LNCAP (cell line): ENCODE measurements at regions not wholly inside any gene's neighbourhood (a gene's known extent, or its start where the extent isn't known, plus 50 kb on each side); places are given as distances from the start of the nearest gene placed in this dataset.

Experiments
- CTCF ChIP-seq: fragments of 450-650 bp; IDR thresholded peaks from 2 replicates; pipeline ENCODE4 v1.5.1; 2017; ENCODE audit warnings: mild to moderate bottlenecking

DNA sequence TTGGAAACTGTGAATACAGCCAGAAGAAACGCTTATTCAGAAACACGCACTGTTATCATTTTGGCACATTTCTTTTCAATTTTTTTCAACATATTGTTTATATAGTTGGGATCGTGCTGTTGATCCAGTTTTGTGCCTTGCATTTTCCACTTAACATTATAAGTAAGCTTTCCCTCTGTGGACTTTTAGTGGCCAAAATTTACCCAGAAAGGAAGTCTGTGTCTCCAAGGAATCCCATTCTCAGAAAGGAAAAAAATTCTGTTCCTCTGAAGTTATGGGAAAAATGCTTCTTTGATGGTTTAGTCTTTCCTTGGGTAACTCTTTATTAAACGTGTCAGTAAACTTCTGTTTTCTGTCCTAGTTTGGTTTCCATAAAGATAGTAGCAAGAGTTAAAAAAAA lies 280.0 kb downstream of the REEP3 start:
- TF ChIP-seq CTCF = no peak

GRCh38 chr10:63806330-63806729 lies 285.1 kb downstream of the REEP3 start:
- no peak for TF ChIP-seq CTCF

DNA sequence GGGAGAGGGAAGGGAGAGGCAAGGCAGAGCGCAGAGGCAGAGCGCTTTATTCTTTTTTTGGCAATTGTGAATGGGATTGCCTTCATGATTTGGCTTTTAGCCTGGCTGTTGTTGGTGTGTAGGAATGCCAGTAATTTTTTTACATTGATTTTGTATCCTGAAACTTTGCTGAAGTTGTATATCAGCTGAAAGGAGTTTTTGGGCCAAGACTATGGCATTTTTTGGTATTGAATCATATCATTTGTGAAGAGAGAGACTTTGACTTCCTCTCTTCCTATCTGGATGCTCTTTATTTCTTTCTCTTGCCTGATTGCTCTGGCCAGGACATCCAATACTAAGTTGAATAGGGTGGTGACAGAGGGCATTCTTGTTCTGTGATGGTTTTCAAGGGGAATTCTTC lies 291.3 kb downstream of the REEP3 start:
- TF ChIP-seq CTCF = no peak

DNA sequence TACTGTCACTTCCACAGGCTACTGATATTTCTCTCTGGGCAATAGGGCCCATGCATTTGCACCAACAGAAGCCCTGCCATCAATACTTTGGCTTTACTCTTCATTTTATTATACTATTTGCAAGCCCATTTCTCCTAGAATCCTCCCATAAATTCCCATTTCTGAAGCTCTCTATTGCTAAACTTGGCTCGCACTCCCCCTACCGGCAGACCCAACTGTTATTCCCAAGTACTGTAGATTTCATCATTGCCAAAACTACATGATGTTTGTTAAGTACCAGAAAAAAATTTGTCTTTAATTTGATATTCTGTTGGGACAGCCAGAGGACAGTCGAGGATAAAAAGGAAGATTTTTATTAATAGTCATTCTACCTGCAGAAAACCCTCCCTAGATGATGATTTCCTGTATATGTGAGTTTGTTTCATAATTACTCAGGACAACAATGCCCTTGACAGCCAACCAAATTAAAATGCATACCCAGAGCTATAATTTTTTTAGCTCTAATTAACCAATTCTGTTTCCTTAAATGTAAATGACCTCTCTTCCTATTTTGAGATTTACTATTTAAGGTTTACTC lies 298.6 kb downstream of the REEP3 start:
- TF ChIP-seq CTCF = peak; percentile 87

DNA sequence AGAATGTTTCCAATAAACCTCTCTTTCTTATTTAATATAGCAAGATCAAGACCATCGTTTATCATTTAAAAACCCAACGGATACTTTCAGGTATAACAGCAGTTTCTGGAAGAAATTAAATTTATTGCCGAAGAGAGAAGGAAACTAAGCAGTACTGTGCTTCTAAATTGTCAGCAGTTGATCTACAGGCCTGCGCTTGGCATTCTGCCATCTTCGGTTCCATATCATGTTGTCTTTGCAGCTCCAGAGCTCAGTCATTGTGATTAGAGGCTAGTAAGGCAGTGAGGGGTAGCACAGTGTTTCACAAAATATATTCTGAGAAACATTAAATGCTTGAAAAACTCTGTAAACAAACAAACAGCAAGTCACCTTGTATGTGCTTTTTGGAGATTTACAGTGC lies 301.3 kb downstream of the REEP3 start:
- no peak for TF ChIP-seq CTCF

DNA sequence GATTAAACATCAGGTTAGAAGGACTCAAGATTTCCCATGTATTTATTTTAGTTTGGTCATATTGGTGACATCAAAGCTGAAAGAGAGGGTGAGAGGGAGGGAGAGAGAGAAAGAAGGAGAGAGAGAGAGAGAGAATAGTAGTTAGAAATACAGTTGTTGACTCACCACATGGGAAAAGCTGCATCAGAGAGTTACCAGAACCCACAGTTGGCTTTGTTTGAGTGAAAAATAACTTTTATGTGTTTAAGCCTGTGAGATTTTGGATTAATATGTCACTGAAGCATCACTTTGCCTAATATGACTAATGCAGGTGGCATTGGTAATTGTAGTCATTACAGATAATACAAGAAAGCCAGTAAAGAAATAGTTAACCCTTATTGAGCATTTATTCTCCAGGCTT lies 303.9 kb downstream of the REEP3 start:
- no peak for TF ChIP-seq CTCF

GRCh38 chr10:63825766-63826165 lies 304.6 kb downstream of the REEP3 start:
- no peak for TF ChIP-seq CTCF

- TF ChIP-seq CTCF = no peak
Measured at GRCh38 chr10:63829020-63829419, 307.8 kb downstream of the REEP3 start.
